ENCODE measurements at regions not wholly inside any gene's neighbourhood (a gene's known extent, or its start where the extent isn't known, plus 50 kb on each side); places are given as distances from the start of the nearest gene placed in this dataset.

DNA sequence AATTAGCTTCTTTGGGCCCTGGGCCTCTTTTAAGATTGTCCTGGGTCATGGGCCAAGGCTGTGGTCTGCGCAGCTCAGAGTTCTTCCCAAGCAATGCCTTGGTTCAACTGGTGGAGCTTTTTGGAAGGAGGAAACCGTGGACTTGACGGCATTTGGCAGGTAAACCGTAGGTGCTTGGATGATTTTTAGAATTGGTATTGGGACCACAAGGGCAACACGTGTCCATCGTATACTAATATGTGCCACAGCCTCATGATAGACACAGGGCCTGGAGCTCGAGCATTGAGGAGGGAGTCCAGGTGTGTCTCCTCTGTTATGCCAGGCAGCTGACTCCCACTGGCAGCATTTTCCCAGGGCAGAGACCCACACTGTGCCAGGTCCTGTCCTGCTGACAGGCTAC, 120.9 kb upstream of the PITX1 start:
- ATAC-seq (no peak), DNase-seq (ENCODE audit: low read depth in 1 of 2, low spot score in 1 of 2) (no peak), FAIRE-seq (no peak)
- Histone ChIP-seq H3K4me1 (peaks cover 6% of the 10 kb centered on the region; the same call in 1 of the 3 replicates), H3K27ac (no peak overlapping the region), H3K4me3 (no peak overlapping the region), H3K9me3 (peaks cover 17% of the 10 kb centered on the region), H3K4me2 (no peak overlapping the region)
- WGBS (ENCODE audit: missing lambda C conversion rate), result 84% methylated on average over 6 of the region's 7 CpGs
- ChIA-PET CTCF (interaction anchor here (1.1 to 3.1 kb wide), 6 partner anchors 8 to 137 kb away, joined by 3 to 10 read pairs (median 4); no protein-coding TSS in a partner anchor), POLR2A (no interaction called here)
- no peak for TF ChIP-seq ZFP36 (IDR thresholded peaks at IDR 0.05; ENCODE audit: borderline replicate concordance, partially characterized antibody)
- TF ChIP-seq, protein P1, sequence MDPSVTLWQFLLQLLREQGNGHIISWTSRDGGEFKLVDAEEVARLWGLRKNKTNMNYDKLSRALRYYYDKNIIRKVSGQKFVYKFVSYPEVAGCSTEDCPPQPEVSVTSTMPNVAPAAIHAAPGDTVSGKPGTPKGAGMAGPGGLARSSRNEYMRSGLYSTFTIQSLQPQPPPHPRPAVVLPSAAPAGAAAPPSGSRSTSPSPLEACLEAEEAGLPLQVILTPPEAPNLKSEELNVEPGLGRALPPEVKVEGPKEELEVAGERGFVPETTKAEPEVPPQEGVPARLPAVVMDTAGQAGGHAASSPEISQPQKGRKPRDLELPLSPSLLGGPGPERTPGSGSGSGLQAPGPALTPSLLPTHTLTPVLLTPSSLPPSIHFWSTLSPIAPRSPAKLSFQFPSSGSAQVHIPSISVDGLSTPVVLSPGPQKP (IDR thresholded peaks at IDR 0.05; ENCODE audit: low read depth, low read length), result no peak
- no peak for TF ChIP-seq EHF (CRISPR knock-in tag; IDR thresholded peaks at IDR 0.05)
- no peak for TF ChIP-seq NR3C1 (IDR thresholded peaks at IDR 0.05)
- no peak for TF ChIP-seq HOXA7 (CRISPR knock-in tag; IDR thresholded peaks at IDR 0.05)
- TF ChIP-seq TFCP2L1 (CRISPR knock-in tag; IDR thresholded peaks at IDR 0.05), result no peak

DNA sequence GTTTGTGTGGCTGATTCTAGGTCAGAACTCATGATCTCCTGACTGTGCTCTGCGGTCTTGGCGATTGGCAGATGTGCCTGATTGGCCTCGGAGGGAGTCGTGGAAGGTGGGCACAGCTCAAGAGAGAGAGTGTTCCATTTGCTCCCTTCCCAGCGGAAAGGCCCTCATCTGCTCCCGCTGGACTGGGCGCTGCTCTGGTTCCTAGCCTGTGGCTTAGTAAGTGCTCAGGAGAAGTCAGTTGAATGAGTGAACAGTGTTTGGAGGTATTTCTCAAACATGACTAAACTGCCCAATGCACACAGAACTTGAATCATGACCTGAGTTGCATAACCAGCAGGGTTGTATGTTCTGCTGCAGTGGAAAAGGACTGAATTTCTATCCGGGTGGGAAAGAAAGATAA, 120.2 kb upstream of the PITX1 start:
- Histone ChIP-seq H3K27ac (0 out of 6 replicates have a peak overlapping the region, but pooled peaks of 1 of the 2 experiments have one; percentile 4), H3K4me1 (peaks cover 6% of the 10 kb centered on the region; the same call in 1 of the 3 replicates), H3K4me2 (no peak overlapping the region), H3K9me3 (peaks cover 11% of the 10 kb centered on the region), H3K4me3 (no peak overlapping the region)
- ChIA-PET POLR2A (no interaction called here), CTCF (interaction anchor here (0.8 to 3.1 kb wide), 7 partner anchors 9 to 136 kb away, joined by 3 to 10 read pairs (median 4); no protein-coding TSS in a partner anchor)
- TF ChIP-seq PHF8 (IDR thresholded peaks at IDR 0.05; ENCODE audit: borderline replicate concordance, low read depth), result no peak
- peak in 1 of 2 experiments; percentile 7; a peak in 1 of 4 replicates for TF ChIP-seq CEBPB (IDR thresholded peaks at IDR 0.05)
- no peak for TF ChIP-seq KDM1A (IDR thresholded peaks at IDR 0.05; ENCODE audit: low read depth)
- DNase-seq (ENCODE audit: low read depth in 1 of 2, low spot score in 1 of 2) (no peak), FAIRE-seq (no peak), ATAC-seq (peak; percentile 56 to 65; a peak in 4 of 6 replicates)
- 82% methylated on average over 8 of the region's 8 CpGs for WGBS (ENCODE audit: missing lambda C conversion rate)

DNA sequence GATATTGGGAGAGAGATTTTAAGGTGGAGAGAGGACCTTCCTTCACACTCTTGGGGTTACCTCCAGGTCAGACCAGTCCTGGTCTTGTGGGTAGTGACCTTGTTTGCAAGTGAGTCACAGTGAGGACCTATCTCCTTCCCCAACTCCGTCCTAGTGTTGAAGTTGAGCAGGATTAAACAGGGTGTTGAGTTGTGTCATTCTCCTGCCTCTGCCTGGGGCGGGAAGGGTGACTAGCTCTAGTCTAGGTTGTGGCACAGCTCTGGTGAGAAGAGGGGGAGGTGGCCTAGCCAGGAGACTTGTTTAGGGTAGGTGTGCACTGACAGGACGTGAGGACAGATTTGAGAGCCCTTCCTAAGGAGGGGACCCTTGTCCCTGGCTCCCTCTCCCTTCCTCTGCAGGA, 119.6 kb upstream of the PITX1 start:
- ATAC-seq (no peak), DNase-seq (ENCODE audit: low read depth in 1 of 2, low spot score in 1 of 2) (no peak), FAIRE-seq (no peak)
- Histone ChIP-seq H3K4me1 (peaks cover 6% of the 10 kb centered on the region; the same call in 1 of the 3 replicates), H3K9me3 (peaks cover 6% of the 10 kb centered on the region), H3K4me2 (no peak overlapping the region), H3K4me3 (no peak overlapping the region), H3K27ac (0 out of 6 replicates have a peak overlapping the region, but pooled peaks of 1 of the 2 experiments have one; percentile 4)
- TF ChIP-seq ZFP36 (IDR thresholded peaks at IDR 0.05; ENCODE audit: borderline replicate concordance, partially characterized antibody) (no peak), SREBF2 (IDR thresholded peaks at IDR 0.05) (no peak), GATA3 (IDR thresholded peaks at IDR 0.05; ENCODE audit: borderline replicate concordance) (no peak), MYC (IDR thresholded peaks at IDR 0.05; ENCODE audit: borderline replicate concordance, low read length) (no peak), NPAS2 (CRISPR knock-in tag; IDR thresholded peaks at IDR 0.05; ENCODE audit: borderline replicate concordance) (no peak), NR3C1 (IDR thresholded peaks at IDR 0.05) (no peak), FOSB (CRISPR knock-in tag; IDR thresholded peaks at IDR 0.05) (no peak), FOXS1 (CRISPR knock-in tag; IDR thresholded peaks at IDR 0.05) (no peak), ZC3H11A (IDR thresholded peaks at IDR 0.05) (no peak), KDM5A (IDR thresholded peaks at IDR 0.05) (no peak), NFE2L2 (conservative IDR thresholded peaks at IDR 0.05; ENCODE audit: low read length) (no peak), RNF2 (IDR thresholded peaks at IDR 0.05; ENCODE audit: borderline replicate concordance, low read depth) (no peak), JUN (IDR thresholded peaks at IDR 0.05) (no peak), HEYL (CRISPR knock-in tag; IDR thresholded peaks at IDR 0.05) (no peak), TP53 (CRISPR knock-in tag; IDR thresholded peaks at IDR 0.05) (no peak), TFCP2L1 (CRISPR knock-in tag; IDR thresholded peaks at IDR 0.05) (no peak), RARB (CRISPR knock-in tag; IDR thresholded peaks at IDR 0.05) (no peak)
- TF ChIP-seq, protein P2, sequence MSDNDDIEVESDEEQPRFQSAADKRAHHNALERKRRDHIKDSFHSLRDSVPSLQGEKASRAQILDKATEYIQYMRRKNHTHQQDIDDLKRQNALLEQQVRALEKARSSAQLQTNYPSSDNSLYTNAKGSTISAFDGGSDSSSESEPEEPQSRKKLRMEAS (IDR thresholded peaks at IDR 0.05), result no peak
- TF ChIP-seq, protein P3, sequence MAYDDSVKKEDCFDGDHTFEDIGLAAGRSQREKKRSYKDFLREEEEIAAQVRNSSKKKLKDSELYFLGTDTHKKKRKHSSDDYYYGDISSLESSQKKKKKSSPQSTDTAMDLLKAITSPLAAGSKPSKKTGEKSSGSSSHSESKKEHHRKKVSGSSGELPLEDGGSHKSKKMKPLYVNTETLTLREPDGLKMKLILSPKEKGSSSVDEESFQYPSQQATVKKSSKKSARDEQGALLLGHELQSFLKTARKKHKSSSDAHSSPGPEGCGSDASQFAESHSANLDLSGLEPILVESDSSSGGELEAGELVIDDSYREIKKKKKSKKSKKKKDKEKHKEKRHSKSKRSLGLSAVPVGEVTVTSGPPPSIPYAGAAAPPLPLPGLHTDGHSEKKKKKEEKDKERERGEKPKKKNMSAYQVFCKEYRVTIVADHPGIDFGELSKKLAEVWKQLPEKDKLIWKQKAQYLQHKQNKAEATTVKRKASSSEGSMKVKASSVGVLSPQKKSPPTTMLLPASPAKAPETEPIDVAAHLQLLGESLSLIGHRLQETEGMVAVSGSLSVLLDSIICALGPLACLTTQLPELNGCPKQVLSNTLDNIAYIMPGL (CRISPR knock-in tag; IDR thresholded peaks at IDR 0.05; ENCODE audit: borderline replicate concordance), result no peak
- ChIA-PET POLR2A (no interaction called here), CTCF (interaction anchor here (0.8 to 1.8 kb wide), 2 partner anchors 33 to 37 kb away, joined by 3 to 7 read pairs; no protein-coding TSS in a partner anchor)
- WGBS (ENCODE audit: missing lambda C conversion rate), result 64% methylated on average over 3 of the region's 3 CpGs

Data from A549 (cell line).